Calu3 (cell line): ENCODE measurements at regions not wholly inside any gene's neighbourhood (a gene's known extent, or its start where the extent isn't known, plus 50 kb on each side); places are given as distances from the start of the nearest gene placed in this dataset.

Experiments used
- BruUV-seq: library from RNA; stranded (reverse); fragments of 400-500 nt; replicated peaks from 2 replicates; lab custom pipeline; 2021; lab: Mats Ljungman, UMichigan
- CTCF ChIA-PET: fragments of 300-600 bp; sonication (Branson Sonifier 250); formaldehyde crosslinking; loops from one replicate; lab custom pipeline; 2022; ENCODE audit warnings: antibody characterized with exemption; lab: Charles Lee
- DNase-seq: peaks from one replicate; pipeline ENCODE4 v3.0.0; 2022
- H3K27ac Mint-ChIP-seq: one replicate; pipeline ENCODE4 v1.8.0; 2022; ENCODE audit warnings: mixed read lengths; ENCODE audit not compliant: unreplicated experiment
- H3K27me3 Mint-ChIP-seq: one replicate; pipeline ENCODE4 v1.8.0; 2022; ENCODE audit warnings: mixed read lengths; ENCODE audit not compliant: unreplicated experiment
- H3K36me3 Mint-ChIP-seq: one replicate; pipeline ENCODE4 v1.8.0; 2022; ENCODE audit warnings: mild to moderate bottlenecking, moderate library complexity, mixed read lengths; ENCODE audit not compliant: insufficient read depth, unreplicated experiment
- H3K4me1 Mint-ChIP-seq: one replicate; pipeline ENCODE4 v1.8.0; 2022; ENCODE audit warnings: mild to moderate bottlenecking, low read depth, mixed read lengths; ENCODE audit not compliant: unreplicated experiment
- H3K4me3 Mint-ChIP-seq: one replicate; pipeline ENCODE4 v1.8.0; 2022; ENCODE audit warnings: mild to moderate bottlenecking, low read depth, moderate library complexity, mixed read lengths; ENCODE audit not compliant: unreplicated experiment
- H3K9me3 Mint-ChIP-seq: one replicate; pipeline ENCODE4 v1.8.0; 2022; ENCODE audit warnings: low read depth, mixed read lengths; ENCODE audit not compliant: unreplicated experiment
- CTCF ChIP-seq: fragments of 200-600 bp; IDR thresholded peaks from one replicate; pipeline ENCODE4 v1.8.0; 2022; ENCODE audit warnings: antibody characterized with exemption; ENCODE audit not compliant: unreplicated experiment
- intact Hi-C: fragments of 100-400 bp; cut with micrococcal nuclease; formaldehyde crosslinking; loops from one replicate; pipeline ENCODE4 v1.10.0; 2022; ENCODE audit not compliant: unreplicated experiment

GRCh38 chr2:12348216-12348615 is 368.5 kb upstream of the TRIB2 start:
- Mint-ChIP-seq H3K36me3 (no peaks in the 10 kb centered on the region), H3K9me3 (peaks cover 6% of the 10 kb centered on the region), H3K4me1 (no peaks in the 10 kb centered on the region), H3K4me3 (no peak overlapping the region), H3K27me3 (no peaks in the 10 kb centered on the region), H3K27ac (no peak overlapping the region)
- TF ChIP-seq CTCF, result no peak
- no TSS peak for BruUV-seq
- CTCF ChIA-PET, result no interaction called here
- intact Hi-C loops, result no loop called here
- no peak for DNase-seq

GRCh38 chr2:12350821-12351220 is 365.9 kb upstream of the TRIB2 start:
- Mint-ChIP-seq H3K9me3 (peaks cover under 1% of the 10 kb centered on the region), H3K36me3 (no peaks in the 10 kb centered on the region), H3K27me3 (peaks cover 10% of the 10 kb centered on the region), H3K4me3 (no peak overlapping the region), H3K27ac (no peak overlapping the region), H3K4me1 (no peaks in the 10 kb centered on the region)
- no peak for TF ChIP-seq CTCF
- DNase-seq, result no peak
- intact Hi-C loops, result no loop called here
- BruUV-seq, result no TSS peak
- CTCF ChIA-PET, result interaction anchor here (0.6 kb wide), 1 partner anchor 9 kb away, joined by 4 read pairs; no protein-coding TSS in a partner anchor

GRCh38 chr2:12352889-12353288 is 363.8 kb upstream of the TRIB2 start:
- Mint-ChIP-seq H3K9me3 (no peaks in the 10 kb centered on the region), H3K27ac (no peak overlapping the region), H3K4me1 (no peaks in the 10 kb centered on the region), H3K36me3 (no peaks in the 10 kb centered on the region), H3K27me3 (peaks cover 10% of the 10 kb centered on the region), H3K4me3 (no peak overlapping the region)
- intact Hi-C loops, result no loop called here
- CTCF ChIA-PET, result no interaction called here
- DNase-seq, result no peak
- no TSS peak for BruUV-seq
- no peak for TF ChIP-seq CTCF

GRCh38 chr2:12361506-12361905 is 355.2 kb upstream of the TRIB2 start:
- no TSS peak for BruUV-seq
- no peaks in the 10 kb centered on the region for H3K36me3 Mint-ChIP-seq

More at GRCh38 chr2:12361506-12361905, 355.2 kb upstream of the TRIB2 start:
- Mint-ChIP-seq H3K27ac (no peak overlapping the region), H3K27me3 (no peaks in the 10 kb centered on the region), H3K9me3 (no peaks in the 10 kb centered on the region), H3K4me3 (no peak overlapping the region), H3K4me1 (no peaks in the 10 kb centered on the region)
- no peak for TF ChIP-seq CTCF
- DNase-seq, result no peak
- CTCF ChIA-PET, result no interaction called here
- intact Hi-C loops, result no loop called here
